Cardiac muscle cell (in vitro differentiated cells and primary cell): ENCODE measurements at regions not wholly inside any gene's neighbourhood (a gene's known extent, or its start where the extent isn't known, plus 50 kb on each side); places are given as distances from the start of the nearest gene placed in this dataset.

Experiments
- DNase-seq, 2 donors: peaks; one replicate each; pipeline versions ENCODE4 v3.0.0 to v3.0.0-alpha.2; 2010 to 2017; ENCODE audit warnings: low read depth in 1 of 2, low spot score in 1 of 2
- H3K27ac ChIP-seq: fragments of 200-600 bp; sonication (generic); 2 replicates; pipeline ENCODE4 v1.5.1; 2016
- H3K27me3 ChIP-seq: fragments of 200-600 bp; sonication (generic); 2 replicates; pipeline ENCODE4 v1.6.0; 2016; ENCODE audit warnings: control low read depth
- H3K36me3 ChIP-seq: fragments of 200-600 bp; sonication (generic); 2 replicates; pipeline ENCODE4 v1.5.1; 2016; ENCODE audit warnings: control low read depth
- H3K4me1 ChIP-seq: fragments of 200-600 bp; sonication (generic); 2 replicates; pipeline ENCODE4 v1.8.1; 2017; ENCODE audit warnings: low read depth, mild to moderate bottlenecking, mixed run types
- H3K4me3 ChIP-seq: fragments of 200-600 bp; sonication (generic); 2 replicates; pipeline ENCODE4 v1.5.1; 2016; ENCODE audit warnings: mild to moderate bottlenecking
- H3K9me3 ChIP-seq: fragments of 200-600 bp; sonication (generic); 2 replicates; pipeline ENCODE4 v1.5.1; 2017; ENCODE audit warnings: low read depth, mild to moderate bottlenecking, control low read depth
- TF ChIP-seq, protein P1 (sequence below): IDR thresholded peaks from 2 replicates; pipeline ENCODE4 v1.5.1; 2012; ENCODE audit warnings: low read depth, mild to moderate bottlenecking, low read length

DNA sequence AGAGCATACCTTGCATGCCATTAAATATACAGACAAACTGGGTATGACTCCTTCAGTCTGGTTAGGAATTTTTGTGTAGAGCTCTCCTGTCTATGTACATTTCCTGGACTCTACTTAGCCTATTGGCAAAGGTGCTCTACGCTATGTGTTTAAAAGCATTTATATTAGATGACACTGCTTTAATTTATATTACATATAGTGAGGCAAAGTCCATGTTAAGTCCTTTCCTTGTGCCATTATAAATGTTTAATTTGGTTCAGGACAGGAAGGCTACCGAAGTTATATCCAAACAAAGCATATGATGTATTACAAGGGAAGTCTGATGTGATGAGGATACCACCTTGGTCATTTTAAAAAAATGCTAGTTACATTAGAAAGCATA, 117.4 kb upstream of the RAB27B start:
- Histone ChIP-seq H3K4me1 (no peaks in the 10 kb centered on the region), H3K36me3 (no peaks in the 10 kb centered on the region), H3K9me3 (no peaks in the 10 kb centered on the region), H3K27ac (no peak overlapping the region), H3K4me3 (no peak overlapping the region), H3K27me3 (no peaks in the 10 kb centered on the region)
- no peak for DNase-seq
- TF ChIP-seq, protein P1, sequence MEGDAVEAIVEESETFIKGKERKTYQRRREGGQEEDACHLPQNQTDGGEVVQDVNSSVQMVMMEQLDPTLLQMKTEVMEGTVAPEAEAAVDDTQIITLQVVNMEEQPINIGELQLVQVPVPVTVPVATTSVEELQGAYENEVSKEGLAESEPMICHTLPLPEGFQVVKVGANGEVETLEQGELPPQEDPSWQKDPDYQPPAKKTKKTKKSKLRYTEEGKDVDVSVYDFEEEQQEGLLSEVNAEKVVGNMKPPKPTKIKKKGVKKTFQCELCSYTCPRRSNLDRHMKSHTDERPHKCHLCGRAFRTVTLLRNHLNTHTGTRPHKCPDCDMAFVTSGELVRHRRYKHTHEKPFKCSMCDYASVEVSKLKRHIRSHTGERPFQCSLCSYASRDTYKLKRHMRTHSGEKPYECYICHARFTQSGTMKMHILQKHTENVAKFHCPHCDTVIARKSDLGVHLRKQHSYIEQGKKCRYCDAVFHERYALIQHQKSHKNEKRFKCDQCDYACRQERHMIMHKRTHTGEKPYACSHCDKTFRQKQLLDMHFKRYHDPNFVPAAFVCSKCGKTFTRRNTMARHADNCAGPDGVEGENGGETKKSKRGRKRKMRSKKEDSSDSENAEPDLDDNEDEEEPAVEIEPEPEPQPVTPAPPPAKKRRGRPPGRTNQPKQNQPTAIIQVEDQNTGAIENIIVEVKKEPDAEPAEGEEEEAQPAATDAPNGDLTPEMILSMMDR: no peak

DNA sequence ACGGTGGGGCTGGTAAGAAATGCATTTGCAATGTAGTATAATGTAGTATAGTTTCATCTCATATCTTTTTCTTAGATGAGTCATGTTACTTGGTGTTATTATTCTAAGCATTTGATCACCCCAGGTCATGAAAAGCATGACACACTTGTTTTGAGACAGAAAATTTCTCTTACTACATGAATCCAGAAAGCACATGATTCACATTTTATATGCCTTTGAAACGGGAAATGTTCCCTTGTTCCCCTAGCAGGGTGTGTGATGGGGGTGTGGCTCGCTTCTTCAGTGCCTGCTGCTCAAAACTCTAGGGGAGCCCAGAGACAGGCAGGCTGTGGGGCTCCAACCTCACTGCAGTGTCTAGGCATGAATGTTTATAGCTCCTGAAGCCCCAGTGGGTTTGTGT, 116.0 kb upstream of the RAB27B start:
- Histone ChIP-seq H3K36me3 (no peaks in the 10 kb centered on the region), H3K27ac (no peak overlapping the region), H3K4me3 (no peak overlapping the region)

DNA sequence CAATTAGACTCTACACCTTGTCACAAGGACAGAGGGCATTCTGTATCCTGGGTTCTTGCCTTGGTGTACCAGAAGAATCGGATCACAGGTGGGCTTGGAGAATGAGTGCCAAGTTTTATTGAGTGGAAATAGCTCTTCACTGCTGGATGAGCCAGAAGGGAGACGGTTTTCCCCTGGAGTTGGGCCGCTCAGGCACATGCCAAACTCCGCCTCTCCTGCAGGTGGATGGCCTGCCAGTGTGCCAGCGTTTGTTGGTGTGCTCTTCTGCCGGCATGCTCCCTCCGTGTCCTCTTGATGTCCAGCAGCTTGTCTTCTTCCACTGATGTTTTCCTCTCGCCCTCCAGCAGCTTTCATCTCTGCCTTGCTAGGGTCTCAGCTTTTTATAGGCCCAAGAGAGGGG, 115.5 kb upstream of the RAB27B start:
- Histone ChIP-seq H3K9me3 (no peaks in the 10 kb centered on the region), H3K4me3 (no peak overlapping the region), H3K36me3 (no peaks in the 10 kb centered on the region), H3K4me1 (no peaks in the 10 kb centered on the region), H3K27me3 (peaks cover 2% of the 10 kb centered on the region), H3K27ac (no peak overlapping the region)
- TF ChIP-seq, protein P1: no peak
- no peak for DNase-seq

More for the DNA sequence above, 116.0 kb upstream of the RAB27B start:
- no peaks in the 10 kb centered on the region for H3K27me3 ChIP-seq
- DNase-seq: peak in 1 of 2 donors; percentile 57
- no peaks in the 10 kb centered on the region for H3K9me3 ChIP-seq
- TF ChIP-seq, protein P1: no peak
- H3K4me1 ChIP-seq: no peaks in the 10 kb centered on the region

DNA sequence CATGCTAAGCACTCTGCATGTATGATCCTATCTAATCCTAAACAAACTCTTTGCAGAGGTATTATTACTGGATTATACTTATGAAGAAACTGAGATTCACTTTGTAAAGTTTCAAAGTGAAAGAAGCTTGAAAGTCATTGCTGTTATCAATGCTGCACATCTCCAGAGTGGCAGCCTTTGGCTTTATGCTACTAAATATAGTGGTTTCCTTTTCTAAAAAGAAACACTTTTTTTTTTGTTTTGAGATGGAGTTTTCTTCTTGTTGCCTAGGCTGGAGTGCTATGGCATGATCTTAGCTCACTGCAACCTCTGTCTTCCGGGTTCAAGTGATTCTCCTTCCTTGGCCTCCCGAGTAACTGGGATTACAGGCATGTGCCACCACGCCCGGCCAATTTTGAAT, 114.9 kb upstream of the RAB27B start:
- H3K36me3 ChIP-seq: no peaks in the 10 kb centered on the region
- TF ChIP-seq, protein P1: no peak
- H3K9me3 ChIP-seq: no peaks in the 10 kb centered on the region
- H3K27ac ChIP-seq: no peak overlapping the region
- no peak for DNase-seq
- no peak overlapping the region for H3K4me3 ChIP-seq
- H3K4me1 ChIP-seq: no peaks in the 10 kb centered on the region
- peaks cover 2% of the 10 kb centered on the region for H3K27me3 ChIP-seq

DNA sequence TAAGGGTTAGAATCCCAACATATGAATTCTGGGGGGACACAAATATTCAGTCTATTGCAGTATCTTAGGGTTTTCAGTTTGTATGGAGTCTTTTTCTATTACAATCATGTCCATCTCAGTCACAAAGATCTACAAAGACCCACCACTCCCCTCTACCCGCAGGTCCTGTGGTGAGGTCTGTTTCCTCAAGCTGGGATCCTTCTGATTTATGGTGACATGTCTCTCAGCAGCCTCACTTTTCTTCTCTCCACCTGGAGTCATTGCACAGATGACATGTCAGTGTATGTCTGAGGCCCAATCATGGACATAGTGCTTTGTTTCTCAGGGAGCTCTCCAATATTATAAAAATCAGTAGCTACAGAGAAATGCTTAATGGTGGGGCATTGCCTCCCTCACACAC, 113.4 kb upstream of the RAB27B start:
- Histone ChIP-seq H3K4me1 (no peaks in the 10 kb centered on the region), H3K9me3 (no peaks in the 10 kb centered on the region), H3K27me3 (peaks cover 2% of the 10 kb centered on the region), H3K27ac (no peak overlapping the region), H3K4me3 (no peak overlapping the region), H3K36me3 (no peaks in the 10 kb centered on the region)
- TF ChIP-seq, protein P1: no peak
- DNase-seq: no peak

DNA sequence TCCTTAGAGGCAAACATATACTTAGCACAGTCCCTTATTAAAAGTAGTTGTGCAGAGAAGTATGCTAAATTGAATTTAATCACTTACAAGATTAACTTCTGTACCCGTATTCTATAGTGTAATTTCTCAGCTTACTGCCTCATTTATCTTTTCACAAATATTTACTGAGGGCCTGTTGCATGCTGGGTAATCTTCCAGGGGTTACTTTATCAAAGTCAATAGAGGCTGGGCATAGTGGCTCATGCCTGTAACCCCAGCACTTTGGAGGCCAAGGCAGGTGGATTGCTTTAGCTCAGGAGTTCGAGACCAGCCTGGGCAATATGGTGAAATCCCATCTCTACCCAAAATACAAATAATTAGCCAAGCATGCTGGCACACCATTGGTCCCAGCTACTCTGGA, 111.7 kb upstream of the RAB27B start:
- Histone ChIP-seq H3K4me3 (no peak overlapping the region), H3K27ac (no peak overlapping the region), H3K36me3 (no peaks in the 10 kb centered on the region), H3K27me3 (peaks cover 2% of the 10 kb centered on the region), H3K9me3 (no peaks in the 10 kb centered on the region), H3K4me1 (no peaks in the 10 kb centered on the region)
- TF ChIP-seq, protein P1: no peak
- DNase-seq: no peak
